Endothelial cell of umbilical vein (primary cell): ENCODE measurements at regions not wholly inside any gene's neighbourhood (a gene's known extent, or its start where the extent isn't known, plus 50 kb on each side); places are given as distances from the start of the nearest gene placed in this dataset.

Experiments used
- CTCF ChIP-seq, 2 donors: IDR thresholded peaks; 1 replicate in 1 of 2; 2 replicates in 1 of 2; pipeline ENCODE4 v1.5.1; 2011; ENCODE audit warnings: low read length in 2 of 2, mild to moderate bottlenecking in 2 of 2, moderate library complexity in 2 of 2, control low read depth in 1 of 2, inconsistent platforms in 1 of 2, low read depth in 1 of 2; ENCODE audit not compliant: insufficient read depth in 1 of 2; ENCODE audit errors: extremely low read depth in 1 of 2
- EZH2 ChIP-seq: IDR thresholded peaks from 2 replicates; pipeline ENCODE4 v1.6.1; 2012; ENCODE audit warnings: borderline replicate concordance, low read depth, mild to moderate bottlenecking, moderate library complexity, low read length, inconsistent platforms; ENCODE audit not compliant: severe bottlenecking
- FOS ChIP-seq: IDR thresholded peaks from 2 replicates; pipeline ENCODE4 v1.6.1; 2011; ENCODE audit warnings: mild to moderate bottlenecking, low read length, moderate library complexity, borderline replicate concordance; ENCODE audit not compliant: insufficient read depth
- GATA2 ChIP-seq: IDR thresholded peaks from 2 replicates; pipeline ENCODE4 v1.7.0; 2011; ENCODE audit warnings: low read depth, mild to moderate bottlenecking, moderate library complexity, mixed read lengths, low read length; ENCODE audit not compliant: insufficient read length, insufficient read depth
- JUN ChIP-seq: IDR thresholded peaks from 2 replicates; pipeline ENCODE4 v1.6.1; 2011; ENCODE audit warnings: borderline replicate concordance, low read depth; ENCODE audit not compliant: insufficient read length, insufficient read depth
- MAX ChIP-seq: IDR thresholded peaks from 2 replicates; pipeline ENCODE4 v1.6.1; 2011; ENCODE audit not compliant: insufficient read depth, insufficient read length
- MYC ChIP-seq: IDR thresholded peaks from one replicate; pipeline ENCODE4 v1.6.1; 2011; ENCODE audit warnings: mild to moderate bottlenecking, low read depth, low read length
- POLR2A ChIP-seq: IDR thresholded peaks from 2 replicates; pipeline ENCODE4 v1.6.1; 2012; ENCODE audit warnings: low read depth, mild to moderate bottlenecking, control low read depth, low read length
- POLR2AphosphoS5 ChIP-seq: IDR thresholded peaks from 2 replicates; pipeline ENCODE4 v1.6.1; 2012; ENCODE audit warnings: low read depth, mild to moderate bottlenecking, control low read depth, low read length, moderate library complexity; ENCODE audit not compliant: insufficient read depth

GRCh38 chrX:1011691-1012283 lies 200.7 kb downstream of the CRLF2 start:
- no peak for TF ChIP-seq MAX
- TF ChIP-seq CTCF (IDR thresholded peaks at IDR 0.05; ENCODE audit: extremely low read depth in 1 of 2, insufficient read depth in 1 of 2, low read depth in 1 of 2, low read length in 2 of 2), result no peak
- no peak for TF ChIP-seq EZH2
- no peak for TF ChIP-seq POLR2A
- no peak for TF ChIP-seq POLR2AphosphoS5
- no peak for TF ChIP-seq JUN
- TF ChIP-seq MYC, result no peak
- no peak for TF ChIP-seq FOS
- TF ChIP-seq GATA2, result no peak
